CD8-positive, alpha-beta memory T cell (primary cell): ENCODE measurements at regions not wholly inside any gene's neighbourhood (a gene's known extent, or its start where the extent isn't known, plus 50 kb on each side); places are given as distances from the start of the nearest gene placed in this dataset.

ENCODE experiments used
- CTCF ChIA-PET: fragments of 350-600 bp; sonication (Branson Sonifier 250); formaldehyde crosslinking; loops from one replicate; lab custom pipeline; 2021; ENCODE audit warnings: antibody characterized with exemption; lab: Charles Lee
- POLR2A ChIA-PET: fragments of 350-600 bp; sonication (Branson Sonifier 250); formaldehyde crosslinking; loops from one replicate; lab custom pipeline; 2021; ENCODE audit warnings: antibody characterized with exemption; lab: Charles Lee
- DNase-seq, 5 donors: peaks; one replicate each; pipeline versions ENCODE4 v3.0.0 to v3.0.0-alpha.2; 2020 to 2022; ENCODE audit warnings: mixed read lengths in 1 of 5
- H3K27ac ChIP-seq: one replicate; pipeline ENCODE4 v1.7.0; 2013; ENCODE audit warnings: low read depth, mild to moderate bottlenecking, low read length, moderate library complexity
- H3K27me3 ChIP-seq: 2 replicates; pipeline ENCODE4 v1.7.0; 2013; ENCODE audit warnings: low read length, mild to moderate bottlenecking; ENCODE audit not compliant: insufficient read depth, poor library complexity, severe bottlenecking
- H3K36me3 ChIP-seq: 2 replicates; pipeline ENCODE4 v1.7.0; 2013; ENCODE audit warnings: mild to moderate bottlenecking, low read length, moderate library complexity; ENCODE audit not compliant: insufficient read depth
- H3K4me1 ChIP-seq: 2 replicates; pipeline ENCODE4 v1.7.0; 2013; ENCODE audit warnings: mild to moderate bottlenecking, low read length, moderate library complexity; ENCODE audit not compliant: insufficient read depth
- H3K4me3 ChIP-seq: 2 replicates; pipeline ENCODE4 v1.7.0; 2013; ENCODE audit warnings: mild to moderate bottlenecking, low read length
- H3K9me3 ChIP-seq: 2 replicates; pipeline ENCODE4 v1.7.0; 2013; ENCODE audit warnings: mild to moderate bottlenecking, low read length
- H3K27ac Mint-ChIP-seq, 8 donors: one replicate each; pipeline ENCODE4 v1.8.0; 2020 to 2021; ENCODE audit warnings: mixed read lengths in 8 of 8, mild to moderate bottlenecking in 6 of 8, inconsistent platforms in 3 of 8, moderate library complexity in 3 of 8
- H3K27me3 Mint-ChIP-seq, 2 donors: one replicate each; pipeline ENCODE4 v1.8.0; 2020 to 2021; ENCODE audit warnings: mixed read lengths in 2 of 2, mild to moderate bottlenecking in 1 of 2, moderate library complexity in 1 of 2
- H3K36me3 Mint-ChIP-seq, 3 donors: one replicate each; pipeline ENCODE4 v1.8.0; 2020 to 2021; ENCODE audit warnings: mixed read lengths in 3 of 3, inconsistent platforms in 1 of 3, mild to moderate bottlenecking in 1 of 3
- H3K4me1 Mint-ChIP-seq, 3 donors: one replicate each; pipeline ENCODE4 v1.8.0; 2020 to 2021; ENCODE audit warnings: mixed read lengths in 3 of 3, inconsistent platforms in 1 of 3, mild to moderate bottlenecking in 1 of 3
- H3K4me3 Mint-ChIP-seq, 7 donors: one replicate each; pipeline ENCODE4 v1.8.0; 2020 to 2021; ENCODE audit warnings: mixed read lengths in 7 of 7, mild to moderate bottlenecking in 6 of 7, moderate library complexity in 4 of 7, inconsistent platforms in 2 of 7
- H3K9me3 Mint-ChIP-seq, 5 donors: one replicate each; pipeline ENCODE4 v1.8.0; 2020 to 2022; ENCODE audit warnings: mixed read lengths in 5 of 5, mild to moderate bottlenecking in 3 of 5, moderate library complexity in 2 of 5, inconsistent platforms in 1 of 5

DNA sequence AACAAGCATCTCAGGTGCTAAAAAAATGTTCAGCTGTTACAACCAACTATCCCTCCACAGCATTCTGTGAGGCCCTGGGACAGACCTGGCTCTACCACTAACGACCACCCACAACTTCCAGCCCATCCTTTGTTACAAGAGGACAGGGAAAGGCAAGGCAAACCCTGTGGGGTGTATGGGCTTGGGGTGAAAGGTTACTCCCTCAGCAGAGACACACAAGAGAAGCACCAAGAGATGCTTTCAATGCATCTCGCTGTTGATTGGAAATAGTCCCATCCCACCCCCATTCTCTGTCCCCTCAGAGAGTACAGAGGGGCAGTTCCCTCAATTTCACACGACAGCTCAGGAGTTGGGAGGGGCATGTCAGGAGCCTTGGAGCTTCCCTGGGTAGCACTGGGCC lies 234.1 kb downstream of the CAAP1 start:
- Histone ChIP-seq H3K27me3 (no peaks in the 10 kb centered on the region), H3K27ac (no peak overlapping the region), H3K36me3 (no peaks in the 10 kb centered on the region), H3K4me3 (no peak overlapping the region), H3K4me1 (no peaks in the 10 kb centered on the region), H3K9me3 (no peaks in the 10 kb centered on the region)
- DNase-seq = no peak
- Mint-ChIP-seq H3K36me3 (no peaks in the 10 kb centered on the region), H3K4me3 (no peak overlapping the region), H3K4me1 (no peaks in the 10 kb centered on the region), H3K9me3 (peaks cover 0 to 8% (median 0%) of the 10 kb centered on the region in 5 donors), H3K27ac (no peak overlapping the region), H3K27me3 (no peaks in the 10 kb centered on the region)
- ChIA-PET CTCF (no interaction called here), POLR2A (no interaction called here)

- no peak overlapping the region for H3K27ac Mint-ChIP-seq
- H3K4me1 Mint-ChIP-seq = no peaks in the 10 kb centered on the region
- no peaks in the 10 kb centered on the region for H3K4me1 ChIP-seq
- no peaks in the 10 kb centered on the region for H3K27me3 Mint-ChIP-seq
- ChIA-PET POLR2A (no interaction called here), CTCF (no interaction called here)
- no peaks in the 10 kb centered on the region for H3K9me3 ChIP-seq
- DNase-seq = no peak
- peaks cover 0 to 8% (median 0%) of the 10 kb centered on the region in 5 donors for H3K9me3 Mint-ChIP-seq
- H3K36me3 Mint-ChIP-seq = no peaks in the 10 kb centered on the region
- H3K4me3 Mint-ChIP-seq = no peak overlapping the region
- H3K27me3 ChIP-seq = no peaks in the 10 kb centered on the region
- no peak overlapping the region for H3K4me3 ChIP-seq
- H3K36me3 ChIP-seq = no peaks in the 10 kb centered on the region
- H3K27ac ChIP-seq = no peak overlapping the region
Measured at GRCh38 chr9:26657958-26658357, 234.6 kb downstream of the CAAP1 start.

GRCh38 chr9:26656003-26656870 lies 236.4 kb downstream of the CAAP1 start:
- no peaks in the 10 kb centered on the region for H3K27me3 ChIP-seq
- H3K4me1 ChIP-seq = no peaks in the 10 kb centered on the region
- DNase-seq = no peak
- H3K36me3 ChIP-seq = no peaks in the 10 kb centered on the region
- no peaks in the 10 kb centered on the region for H3K4me1 Mint-ChIP-seq
- no peak overlapping the region for H3K4me3 ChIP-seq
- POLR2A ChIA-PET = no interaction called here
- H3K27me3 Mint-ChIP-seq = no peaks in the 10 kb centered on the region
- no peaks in the 10 kb centered on the region for H3K9me3 ChIP-seq
- no peak overlapping the region for H3K4me3 Mint-ChIP-seq
- H3K36me3 Mint-ChIP-seq = no peaks in the 10 kb centered on the region
- H3K27ac ChIP-seq = no peak overlapping the region
- CTCF ChIA-PET = no interaction called here
- peaks cover 0 to 5% (median 0%) of the 10 kb centered on the region in 5 donors for H3K9me3 Mint-ChIP-seq
- no peak overlapping the region for H3K27ac Mint-ChIP-seq

- CTCF ChIA-PET = no interaction called here
- no peaks in the 10 kb centered on the region for H3K36me3 ChIP-seq
- Mint-ChIP-seq H3K27me3 (no peaks in the 10 kb centered on the region), H3K36me3 (no peaks in the 10 kb centered on the region), H3K4me3 (no peak overlapping the region), H3K9me3 (peaks cover 0 to 5% (median 0%) of the 10 kb centered on the region in 5 donors), H3K4me1 (no peaks in the 10 kb centered on the region), H3K27ac (no peak overlapping the region)
- H3K9me3 ChIP-seq = no peaks in the 10 kb centered on the region
- no peak overlapping the region for H3K4me3 ChIP-seq
- no peaks in the 10 kb centered on the region for H3K4me1 ChIP-seq
- no peaks in the 10 kb centered on the region for H3K27me3 ChIP-seq
- no peak overlapping the region for H3K27ac ChIP-seq
- POLR2A ChIA-PET = no interaction called here
- DNase-seq = no peak
Measured at GRCh38 chr9:26655166-26655565, 237.4 kb downstream of the CAAP1 start.

GRCh38 chr9:26650325-26650724 lies 242.3 kb downstream of the CAAP1 start:
- Histone ChIP-seq H3K27ac (no peak overlapping the region), H3K4me3 (no peak overlapping the region), H3K4me1 (no peaks in the 10 kb centered on the region), H3K27me3 (no peaks in the 10 kb centered on the region), H3K36me3 (no peaks in the 10 kb centered on the region), H3K9me3 (no peaks in the 10 kb centered on the region)
- peaks cover 0 to 3% (median 0%) of the 10 kb centered on the region in 5 donors for H3K9me3 Mint-ChIP-seq
- ChIA-PET CTCF (no interaction called here), POLR2A (no interaction called here)
- no peaks in the 10 kb centered on the region for H3K36me3 Mint-ChIP-seq
- DNase-seq = no peak
- no peak overlapping the region for H3K27ac Mint-ChIP-seq
- no peaks in the 10 kb centered on the region for H3K27me3 Mint-ChIP-seq
- no peaks in the 10 kb centered on the region for H3K4me1 Mint-ChIP-seq
- H3K4me3 Mint-ChIP-seq = no peak overlapping the region

DNA sequence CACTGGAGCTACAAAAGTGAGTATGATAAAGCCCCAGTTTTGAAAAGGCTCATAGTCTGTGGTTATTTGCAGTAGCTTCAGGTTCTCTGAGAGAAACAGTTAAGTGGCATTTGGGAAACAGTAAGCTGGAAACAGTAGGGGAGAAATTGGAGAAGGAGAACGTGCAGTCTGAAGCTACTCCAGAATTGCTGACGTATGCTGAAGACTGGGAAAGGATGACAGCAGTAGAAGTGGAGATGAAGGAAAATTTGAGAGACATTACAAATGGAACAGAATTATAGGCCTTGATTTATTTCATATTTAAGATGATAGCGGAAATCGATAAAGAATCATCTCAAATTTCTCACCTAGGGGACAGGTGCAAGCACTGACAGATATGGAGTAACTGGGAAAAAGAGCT lies 248.8 kb downstream of the CAAP1 start:
- no peak overlapping the region for H3K27ac ChIP-seq
- no peak overlapping the region for H3K4me3 Mint-ChIP-seq
- CTCF ChIA-PET = no interaction called here
- H3K9me3 ChIP-seq = no peaks in the 10 kb centered on the region
- no peaks in the 10 kb centered on the region for H3K4me1 ChIP-seq
- H3K36me3 ChIP-seq = no peaks in the 10 kb centered on the region
- H3K36me3 Mint-ChIP-seq = no peaks in the 10 kb centered on the region
- H3K27me3 Mint-ChIP-seq = no peaks in the 10 kb centered on the region
- no peak overlapping the region for H3K4me3 ChIP-seq
- H3K9me3 Mint-ChIP-seq = peaks cover 0 to 4% (median 2%) of the 10 kb centered on the region in 5 donors
- POLR2A ChIA-PET = no interaction called here
- H3K27ac Mint-ChIP-seq = no peak overlapping the region
- H3K4me1 Mint-ChIP-seq = no peaks in the 10 kb centered on the region
- no peak for DNase-seq
- H3K27me3 ChIP-seq = no peaks in the 10 kb centered on the region

DNA sequence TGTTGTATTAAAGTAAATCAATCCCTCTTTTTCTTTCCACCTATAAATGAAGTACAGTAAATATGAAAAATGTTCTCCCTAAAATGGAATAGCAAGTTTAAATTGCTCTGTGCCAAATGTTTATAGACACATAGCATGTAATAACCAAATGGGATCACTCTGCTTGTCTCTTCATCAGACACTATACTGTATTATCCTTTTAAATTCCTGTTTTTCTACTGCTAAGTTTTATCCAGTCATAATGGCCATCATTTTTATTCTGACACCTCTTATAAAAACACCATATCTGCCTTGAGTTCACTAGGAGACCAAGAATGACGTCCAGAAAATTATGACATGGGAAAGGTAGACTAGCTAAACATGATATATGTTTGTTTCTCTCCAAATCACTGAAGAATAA lies 252.8 kb downstream of the CAAP1 start:
- no peak overlapping the region for H3K4me3 Mint-ChIP-seq
- Histone ChIP-seq H3K4me3 (no peak overlapping the region), H3K4me1 (no peaks in the 10 kb centered on the region), H3K27me3 (no peaks in the 10 kb centered on the region), H3K27ac (no peak overlapping the region), H3K36me3 (no peaks in the 10 kb centered on the region), H3K9me3 (no peaks in the 10 kb centered on the region)
- no peak for DNase-seq
- H3K27me3 Mint-ChIP-seq = no peaks in the 10 kb centered on the region
- ChIA-PET CTCF (no interaction called here), POLR2A (no interaction called here)
- no peaks in the 10 kb centered on the region for H3K4me1 Mint-ChIP-seq
- peaks cover 0 to 5% (median 2%) of the 10 kb centered on the region in 5 donors for H3K9me3 Mint-ChIP-seq
- H3K36me3 Mint-ChIP-seq = no peaks in the 10 kb centered on the region
- H3K27ac Mint-ChIP-seq = no peak overlapping the region

DNA sequence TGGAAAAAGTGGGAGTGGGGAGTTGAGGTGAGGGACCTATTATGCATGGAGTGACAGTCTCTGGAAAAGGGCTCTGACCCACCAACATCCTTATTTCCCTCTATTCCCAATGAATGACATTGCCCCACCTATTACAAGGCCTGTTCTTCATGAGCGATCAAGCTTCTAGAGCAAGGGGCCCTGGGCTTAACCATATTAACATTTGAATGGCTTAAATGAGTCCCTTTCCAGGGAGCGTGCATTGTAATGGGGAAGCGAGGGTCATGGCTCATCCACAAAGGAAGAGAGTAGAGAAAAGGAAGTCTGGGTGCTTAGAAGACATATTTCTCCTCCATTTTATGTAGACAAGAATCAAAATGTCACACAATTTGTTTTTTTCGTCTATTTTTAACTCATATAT lies 255.5 kb downstream of the CAAP1 start:
- no peaks in the 10 kb centered on the region for H3K27me3 ChIP-seq
- Mint-ChIP-seq H3K27ac (no peak overlapping the region), H3K4me1 (no peaks in the 10 kb centered on the region), H3K36me3 (no peaks in the 10 kb centered on the region), H3K9me3 (peaks cover 0 to 5% (median 2%) of the 10 kb centered on the region in 5 donors), H3K27me3 (no peaks in the 10 kb centered on the region), H3K4me3 (no peak overlapping the region)
- ChIA-PET CTCF (no interaction called here), POLR2A (no interaction called here)
- H3K27ac ChIP-seq = no peak overlapping the region
- no peaks in the 10 kb centered on the region for H3K36me3 ChIP-seq
- DNase-seq = no peak
- H3K9me3 ChIP-seq = no peaks in the 10 kb centered on the region
- no peaks in the 10 kb centered on the region for H3K4me1 ChIP-seq
- no peak overlapping the region for H3K4me3 ChIP-seq
